ENCODE measurements at regions not wholly inside any gene's neighbourhood (a gene's known extent, or its start where the extent isn't known, plus 50 kb on each side); places are given as distances from the start of the nearest gene placed in this dataset.

DNA sequence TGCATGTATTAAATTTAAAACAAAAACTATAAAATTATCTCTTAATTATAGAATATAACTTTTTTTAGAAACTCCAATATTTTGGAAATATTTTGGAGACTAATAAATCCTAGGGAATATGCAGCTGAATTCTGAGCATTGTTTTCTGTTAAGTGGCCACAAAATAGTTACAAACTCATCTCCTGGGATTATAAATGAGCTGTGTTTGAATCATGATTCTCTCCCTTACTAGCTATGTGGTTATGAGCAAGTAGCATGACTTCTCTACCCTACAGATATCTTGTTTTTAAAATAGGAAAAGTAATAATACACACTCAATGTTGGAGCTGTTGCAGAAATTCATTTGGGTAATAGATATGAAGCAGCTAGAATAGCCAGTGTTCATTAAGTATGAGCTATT lies 137.9 kb upstream of the ITGA4 start:
- Histone ChIP-seq H3K27me3 (no peaks in the 10 kb centered on the region), H3K9ac (no peak overlapping the region), H3K4me1 (peaks cover 3% of the 10 kb centered on the region), H2AFZ (replicated peaks) (no peak overlapping the region), H3K36me3 (no peaks in the 10 kb centered on the region), H4K20me1 (ENCODE audit: low read depth) (no peaks in the 10 kb centered on the region), H3F3A (ENCODE audit: low read depth) (no peaks in the 10 kb centered on the region), H3K79me2 (ENCODE audit: low read depth) (no peaks in the 10 kb centered on the region), H3K4me3 (no peak overlapping the region), H3K27ac (no peak overlapping the region), H3K9me3 (ENCODE audit: low read depth) (no peaks in the 10 kb centered on the region), H3K4me2 (no peak overlapping the region)
- H3K4me1 Mint-ChIP-seq: peaks cover 5% of the 10 kb centered on the region
- no peak overlapping the region for H3K4me3 Mint-ChIP-seq
- DNase-seq (ENCODE audit: low spot score): no peak
- H3K27me3 Mint-ChIP-seq (ENCODE audit: insufficient read depth, low read depth): peaks cover 5% of the 10 kb centered on the region
- H3K9me3 Mint-ChIP-seq: no peaks in the 10 kb centered on the region
- H3K36me3 Mint-ChIP-seq: no peaks in the 10 kb centered on the region
- TF ChIP-seq EZH2 (IDR thresholded peaks at IDR 0.05) (no peak), EZH2phosphoT487 (IDR thresholded peaks at IDR 0.05) (no peak)
- TF ChIP-seq, protein P1, sequence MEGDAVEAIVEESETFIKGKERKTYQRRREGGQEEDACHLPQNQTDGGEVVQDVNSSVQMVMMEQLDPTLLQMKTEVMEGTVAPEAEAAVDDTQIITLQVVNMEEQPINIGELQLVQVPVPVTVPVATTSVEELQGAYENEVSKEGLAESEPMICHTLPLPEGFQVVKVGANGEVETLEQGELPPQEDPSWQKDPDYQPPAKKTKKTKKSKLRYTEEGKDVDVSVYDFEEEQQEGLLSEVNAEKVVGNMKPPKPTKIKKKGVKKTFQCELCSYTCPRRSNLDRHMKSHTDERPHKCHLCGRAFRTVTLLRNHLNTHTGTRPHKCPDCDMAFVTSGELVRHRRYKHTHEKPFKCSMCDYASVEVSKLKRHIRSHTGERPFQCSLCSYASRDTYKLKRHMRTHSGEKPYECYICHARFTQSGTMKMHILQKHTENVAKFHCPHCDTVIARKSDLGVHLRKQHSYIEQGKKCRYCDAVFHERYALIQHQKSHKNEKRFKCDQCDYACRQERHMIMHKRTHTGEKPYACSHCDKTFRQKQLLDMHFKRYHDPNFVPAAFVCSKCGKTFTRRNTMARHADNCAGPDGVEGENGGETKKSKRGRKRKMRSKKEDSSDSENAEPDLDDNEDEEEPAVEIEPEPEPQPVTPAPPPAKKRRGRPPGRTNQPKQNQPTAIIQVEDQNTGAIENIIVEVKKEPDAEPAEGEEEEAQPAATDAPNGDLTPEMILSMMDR (IDR thresholded peaks at IDR 0.05): no peak
- H3K27ac Mint-ChIP-seq: no peak overlapping the region

DNA sequence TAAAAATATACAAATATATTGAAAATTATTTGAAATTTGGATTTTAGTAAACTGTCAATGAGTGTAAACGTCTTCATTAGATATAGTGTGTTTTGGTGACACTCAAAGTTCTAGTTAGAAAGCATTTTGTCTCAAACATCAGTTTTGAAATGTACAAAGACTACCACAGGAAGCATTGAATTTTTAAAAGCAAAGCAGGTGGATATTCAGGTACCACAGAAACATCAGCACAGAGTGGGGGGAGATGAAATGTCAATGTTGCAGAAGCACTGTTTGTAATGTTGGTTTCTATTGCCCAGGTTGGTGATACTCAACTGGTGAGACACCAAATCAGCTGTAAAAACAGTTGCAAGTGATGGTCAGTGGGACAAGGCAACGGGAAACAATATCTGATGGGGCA lies 136.5 kb upstream of the ITGA4 start:
- H2AFZ ChIP-seq (replicated peaks): no peak overlapping the region
- no peak overlapping the region for H3K4me2 ChIP-seq
- Mint-ChIP-seq H3K36me3 (no peaks in the 10 kb centered on the region), H3K27me3 (ENCODE audit: insufficient read depth, low read depth) (peaks cover 5% of the 10 kb centered on the region), H3K4me3 (no peak overlapping the region), H3K9me3 (no peaks in the 10 kb centered on the region), H3K4me1 (no peaks in the 10 kb centered on the region), H3K27ac (no peak overlapping the region)
- peaks cover 5% of the 10 kb centered on the region for H3K4me1 ChIP-seq
- no peaks in the 10 kb centered on the region for H3K9me3 ChIP-seq (ENCODE audit: low read depth)
- no peak overlapping the region for H3K9ac ChIP-seq
- no peaks in the 10 kb centered on the region for H3K79me2 ChIP-seq (ENCODE audit: low read depth)
- no peak for DNase-seq (ENCODE audit: low spot score)
- H3K4me3 ChIP-seq: no peak overlapping the region
- H3K27ac ChIP-seq: no peak overlapping the region
- no peaks in the 10 kb centered on the region for H3F3A ChIP-seq (ENCODE audit: low read depth)
- no peaks in the 10 kb centered on the region for H4K20me1 ChIP-seq (ENCODE audit: low read depth)
- H3K27me3 ChIP-seq: no peaks in the 10 kb centered on the region
- no peaks in the 10 kb centered on the region for H3K36me3 ChIP-seq
- TF ChIP-seq, protein P1 (IDR thresholded peaks at IDR 0.05): no peak
- TF ChIP-seq EZH2 (IDR thresholded peaks at IDR 0.05) (no peak), EZH2phosphoT487 (IDR thresholded peaks at IDR 0.05) (no peak)

DNA sequence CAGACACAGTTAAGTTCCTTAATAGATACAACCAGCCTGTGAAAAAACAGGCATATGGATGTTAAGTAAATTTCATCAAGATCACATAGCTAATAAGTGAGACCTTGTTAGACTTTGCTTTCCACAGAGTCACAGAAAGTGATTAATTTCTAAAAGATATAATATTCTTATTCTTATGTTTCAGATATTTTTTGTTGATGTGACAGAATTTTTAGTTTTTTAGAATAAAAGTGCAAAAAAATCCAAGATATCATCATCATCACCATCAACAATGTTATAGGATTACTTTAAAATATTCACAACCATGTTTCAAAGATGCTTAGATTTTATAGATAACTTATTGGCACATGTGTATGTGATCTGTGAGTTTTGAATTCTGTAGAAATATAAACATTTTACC lies 132.3 kb upstream of the ITGA4 start:
- H3K9ac ChIP-seq: no peak overlapping the region
- H3K4me3 ChIP-seq: no peak overlapping the region
- no peak overlapping the region for H3K4me2 ChIP-seq
- H3K4me1 ChIP-seq: peaks cover 24% of the 10 kb centered on the region
- peaks cover 8% of the 10 kb centered on the region for H3K9me3 ChIP-seq (ENCODE audit: low read depth)
- Mint-ChIP-seq H3K27ac (no peak overlapping the region), H3K27me3 (ENCODE audit: insufficient read depth, low read depth) (peaks cover 5% of the 10 kb centered on the region), H3K4me3 (no peak overlapping the region), H3K4me1 (no peaks in the 10 kb centered on the region), H3K9me3 (peaks cover 10% of the 10 kb centered on the region), H3K36me3 (no peaks in the 10 kb centered on the region)
- no peaks in the 10 kb centered on the region for H3K36me3 ChIP-seq
- no peak overlapping the region for H2AFZ ChIP-seq (replicated peaks)
- H3K27ac ChIP-seq: no peak overlapping the region
- H3K27me3 ChIP-seq: no peaks in the 10 kb centered on the region
- no peak for TF ChIP-seq EZH2 (IDR thresholded peaks at IDR 0.05)
- TF ChIP-seq, protein P1 (IDR thresholded peaks at IDR 0.05): no peak
- TF ChIP-seq EZH2phosphoT487 (IDR thresholded peaks at IDR 0.05): no peak
- H3F3A ChIP-seq (ENCODE audit: low read depth): peaks cover 8% of the 10 kb centered on the region
- DNase-seq (ENCODE audit: low spot score): no peak
- H3K79me2 ChIP-seq (ENCODE audit: low read depth): no peaks in the 10 kb centered on the region
- no peaks in the 10 kb centered on the region for H4K20me1 ChIP-seq (ENCODE audit: low read depth)

All from neural progenitor cell (in vitro differentiated cells).